ENCODE measurements at regions not wholly inside any gene's neighbourhood (a gene's known extent, or its start where the extent isn't known, plus 50 kb on each side); places are given as distances from the start of the nearest gene placed in this dataset.

GRCh38 chrX:93428497-93428896 lies 244.9 kb downstream of the NAP1L3 start:
- intact Hi-C loops (cut with DNase I), result no loop called here
- Histone ChIP-seq H3K27me3 (peaks cover 0 to 5% of the 10 kb centered on the region in 2 donors), H3K36me3 (no peaks in the 10 kb centered on the region), H3K9me3 (no peaks in the 10 kb centered on the region), H3K4me1 (no peaks in the 10 kb centered on the region), H3K27ac (no peak overlapping the region), H3K4me3 (no peak overlapping the region)
- DNase-seq (no peak), ATAC-seq (no peak)
- TF ChIP-seq, protein P1, sequence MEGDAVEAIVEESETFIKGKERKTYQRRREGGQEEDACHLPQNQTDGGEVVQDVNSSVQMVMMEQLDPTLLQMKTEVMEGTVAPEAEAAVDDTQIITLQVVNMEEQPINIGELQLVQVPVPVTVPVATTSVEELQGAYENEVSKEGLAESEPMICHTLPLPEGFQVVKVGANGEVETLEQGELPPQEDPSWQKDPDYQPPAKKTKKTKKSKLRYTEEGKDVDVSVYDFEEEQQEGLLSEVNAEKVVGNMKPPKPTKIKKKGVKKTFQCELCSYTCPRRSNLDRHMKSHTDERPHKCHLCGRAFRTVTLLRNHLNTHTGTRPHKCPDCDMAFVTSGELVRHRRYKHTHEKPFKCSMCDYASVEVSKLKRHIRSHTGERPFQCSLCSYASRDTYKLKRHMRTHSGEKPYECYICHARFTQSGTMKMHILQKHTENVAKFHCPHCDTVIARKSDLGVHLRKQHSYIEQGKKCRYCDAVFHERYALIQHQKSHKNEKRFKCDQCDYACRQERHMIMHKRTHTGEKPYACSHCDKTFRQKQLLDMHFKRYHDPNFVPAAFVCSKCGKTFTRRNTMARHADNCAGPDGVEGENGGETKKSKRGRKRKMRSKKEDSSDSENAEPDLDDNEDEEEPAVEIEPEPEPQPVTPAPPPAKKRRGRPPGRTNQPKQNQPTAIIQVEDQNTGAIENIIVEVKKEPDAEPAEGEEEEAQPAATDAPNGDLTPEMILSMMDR (IDR thresholded peaks at IDR 0.05), result no peak
- TF ChIP-seq POLR2A (IDR thresholded peaks at IDR 0.05), result no peak
- 67% methylated on average over 3 of the region's 3 CpGs for WGBS (ENCODE audit: insufficient coverage, low coverage, low lambda C conversion rate, missing lambda C conversion rate)

DNA sequence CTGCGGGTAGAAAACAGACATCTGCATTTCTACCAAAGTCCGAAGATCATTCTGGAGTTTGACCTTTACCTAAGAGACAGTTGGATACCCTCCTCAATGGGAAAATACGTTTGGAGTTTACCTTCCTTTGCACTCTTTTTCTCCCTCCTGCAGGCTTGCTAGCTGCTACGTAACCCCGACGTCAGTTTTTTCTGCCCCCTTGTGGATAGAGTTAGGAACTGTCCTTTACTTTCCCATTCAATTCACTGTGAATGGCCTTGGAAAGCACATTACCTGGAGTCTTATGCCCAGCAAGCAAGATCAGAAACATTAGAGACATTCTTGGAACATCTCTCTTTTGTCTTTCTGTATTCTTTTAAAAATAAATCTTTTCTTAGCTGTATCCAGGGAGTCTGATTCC lies 250.7 kb downstream of the NAP1L3 start:
- no peak overlapping the region for H3K27ac ChIP-seq
- H3K9me3 ChIP-seq, result no peaks in the 10 kb centered on the region
- DNase-seq, result no peak
- no peaks in the 10 kb centered on the region for H3K36me3 ChIP-seq
- H3K4me3 ChIP-seq, result no peak overlapping the region
- peak in 3 of 4 donors; percentile 78 to 85 (median 82) for ATAC-seq
- TF ChIP-seq, protein P1 (IDR thresholded peaks at IDR 0.05), result peak; percentile 34 to 67 (median 52)
- TF ChIP-seq POLR2A (IDR thresholded peaks at IDR 0.05), result no peak
- H3K4me1 ChIP-seq, result no peaks in the 10 kb centered on the region
- intact Hi-C loops (cut with DNase I), result no loop called here
- 5% methylated on average over 6 of the region's 6 CpGs for WGBS (ENCODE audit: insufficient coverage, low coverage, low lambda C conversion rate, missing lambda C conversion rate)
- H3K27me3 ChIP-seq, result peaks cover 0 to 5% of the 10 kb centered on the region in 2 donors

GRCh38 chrX:93420525-93421082 lies 252.8 kb downstream of the NAP1L3 start:
- no peaks in the 10 kb centered on the region for H3K4me1 ChIP-seq
- H3K27ac ChIP-seq, result no peak overlapping the region
- WGBS (ENCODE audit: insufficient coverage, low coverage, low lambda C conversion rate, missing lambda C conversion rate), result 28% methylated on average over 7 of the region's 7 CpGs
- ATAC-seq (no peak), DNase-seq (no peak)
- TF ChIP-seq, protein P1 (IDR thresholded peaks at IDR 0.05), result no peak
- no peak for TF ChIP-seq POLR2A (IDR thresholded peaks at IDR 0.05)
- H3K9me3 ChIP-seq, result no peaks in the 10 kb centered on the region
- H3K36me3 ChIP-seq, result no peaks in the 10 kb centered on the region
- intact Hi-C loops (cut with DNase I), result no loop called here
- H3K4me3 ChIP-seq, result no peak overlapping the region
- no peaks in the 10 kb centered on the region for H3K27me3 ChIP-seq

- 10% methylated on average over 2 of the region's 2 CpGs for WGBS (ENCODE audit: insufficient coverage, low coverage, low lambda C conversion rate, missing lambda C conversion rate)
- ATAC-seq, result no peak
These were observed 253.3 kb downstream of the NAP1L3 start for GRCh38 chrX:93420090-93420489.

More at GRCh38 chrX:93420090-93420489, 253.3 kb downstream of the NAP1L3 start:
- Histone ChIP-seq H3K27ac (no peak overlapping the region), H3K9me3 (no peaks in the 10 kb centered on the region), H3K36me3 (no peaks in the 10 kb centered on the region), H3K4me3 (no peak overlapping the region), H3K27me3 (no peaks in the 10 kb centered on the region), H3K4me1 (no peaks in the 10 kb centered on the region)
- intact Hi-C loops (cut with DNase I), result no loop called here
- TF ChIP-seq, protein P1 (IDR thresholded peaks at IDR 0.05), result no peak
- TF ChIP-seq POLR2A (IDR thresholded peaks at IDR 0.05), result no peak
- no peak for DNase-seq
